Loucy (cell line): ENCODE measurements at regions not wholly inside any gene's neighbourhood (a gene's known extent, or its start where the extent isn't known, plus 50 kb on each side); places are given as distances from the start of the nearest gene placed in this dataset.

Source experiments
- H2AFZ ChIP-seq: fragments of 200-600 bp; sonication (generic); 2 replicates; pipeline ENCODE4 v1.6.0; 2016; ENCODE audit warnings: antibody characterized with exemption, mild to moderate bottlenecking, low read length, moderate library complexity
- H3F3A ChIP-seq: fragments of 200-600 bp; 2 replicates; pipeline ENCODE4 v1.6.0; 2016; ENCODE audit warnings: antibody characterized with exemption, low read depth, mild to moderate bottlenecking
- H3K27me3 ChIP-seq: fragments of 200-600 bp; sonication (generic); 2 replicates; pipeline ENCODE4 v1.6.1; 2014; ENCODE audit warnings: low read length, mild to moderate bottlenecking; ENCODE audit not compliant: insufficient read depth, poor library complexity, severe bottlenecking
- H3K36me3 ChIP-seq: fragments of 200-600 bp; sonication (generic); 2 replicates; pipeline ENCODE4 v1.6.1; 2016; ENCODE audit warnings: low read length; ENCODE audit not compliant: insufficient read depth
- H3K4me1 ChIP-seq: fragments of 200-600 bp; sonication (generic); 2 replicates; pipeline ENCODE4 v1.5.1; 2014; ENCODE audit warnings: low read length, mild to moderate bottlenecking; ENCODE audit not compliant: insufficient read depth, poor library complexity, severe bottlenecking
- H3K4me2 ChIP-seq: fragments of 200-600 bp; sonication (generic); 2 replicates; pipeline ENCODE4 v1.6.0; 2014; ENCODE audit warnings: antibody characterized with exemption, low read length, low read depth, mild to moderate bottlenecking; ENCODE audit not compliant: poor library complexity, severe bottlenecking
- H3K4me3 ChIP-seq: fragments of 200-600 bp; sonication (generic); 2 replicates; pipeline ENCODE4 v1.5.1; 2014; ENCODE audit warnings: low read length, mild to moderate bottlenecking, mixed read lengths; ENCODE audit not compliant: poor library complexity, severe bottlenecking
- H3K79me2 ChIP-seq: fragments of 200-600 bp; sonication (generic); 2 replicates; pipeline ENCODE4 v1.6.1; 2014; ENCODE audit warnings: low read length; ENCODE audit not compliant: insufficient read depth
- H3K9ac ChIP-seq: fragments of 200-600 bp; sonication (generic); 2 replicates; pipeline ENCODE4 v1.6.0; 2014; ENCODE audit warnings: mild to moderate bottlenecking, low read depth, low read length, moderate library complexity; ENCODE audit not compliant: poor library complexity, severe bottlenecking
- H3K9me2 ChIP-seq: fragments of 200-600 bp; sonication (generic); replicated peaks from 2 replicates; pipeline ENCODE4 v1.6.1; 2016; ENCODE audit warnings: low read depth, low read length, mixed read lengths
- H3K9me3 ChIP-seq: fragments of 200-600 bp; sonication (generic); 2 replicates; pipeline ENCODE4 v1.6.1; 2014; ENCODE audit warnings: mild to moderate bottlenecking, antibody characterized with exemption, low read length, low read depth; ENCODE audit not compliant: insufficient read depth
- H4K20me1 ChIP-seq: fragments of 200-600 bp; sonication (generic); 2 replicates; pipeline ENCODE4 v1.6.0; 2014; ENCODE audit warnings: antibody characterized with exemption, low read length, mild to moderate bottlenecking; ENCODE audit not compliant: insufficient read depth, poor library complexity, severe bottlenecking
- CTCF ChIP-seq: fragments of 200-600 bp; sonication (generic); conservative IDR thresholded peaks from 2 replicates; pipeline ENCODE4 v1.5.1; 2014; ENCODE audit warnings: mild to moderate bottlenecking, antibody characterized with exemption, low read length
- EZH2phosphoT487 ChIP-seq: fragments of 200-600 bp; IDR thresholded peaks from 2 replicates; pipeline ENCODE4 v1.6.1; 2018; ENCODE audit warnings: antibody characterized with exemption, mild to moderate bottlenecking, moderate library complexity, borderline replicate concordance

GRCh38 chr4:14816623-14817261 lies 185.5 kb upstream of the CPEB2 start:
- Histone ChIP-seq H4K20me1 (no peaks in the 10 kb centered on the region), H3K36me3 (no peaks in the 10 kb centered on the region), H3K4me1 (no peaks in the 10 kb centered on the region), H3K4me3 (no peak overlapping the region), H3K27me3 (no peaks in the 10 kb centered on the region), H3K9me3 (no peaks in the 10 kb centered on the region), H3K4me2 (no peak overlapping the region), H3K9ac (no peak overlapping the region), H2AFZ (no peak overlapping the region), H3K79me2 (no peaks in the 10 kb centered on the region), H3F3A (no peaks in the 10 kb centered on the region), H3K9me2 (no peaks in the 10 kb centered on the region)
- no peak for TF ChIP-seq EZH2phosphoT487

- Histone ChIP-seq H3K27me3 (no peaks in the 10 kb centered on the region), H3K36me3 (no peaks in the 10 kb centered on the region), H3K4me1 (no peaks in the 10 kb centered on the region), H3K9ac (no peak overlapping the region), H3K4me2 (no peak overlapping the region), H4K20me1 (no peaks in the 10 kb centered on the region), H3K9me2 (no peaks in the 10 kb centered on the region), H3K9me3 (no peaks in the 10 kb centered on the region), H3K4me3 (no peak overlapping the region), H3K79me2 (no peaks in the 10 kb centered on the region), H2AFZ (no peak overlapping the region), H3F3A (no peaks in the 10 kb centered on the region)
- no peak for TF ChIP-seq EZH2phosphoT487
- no peak for TF ChIP-seq CTCF
Measured at GRCh38 chr4:14824189-14824588, 178.1 kb upstream of the CPEB2 start.

- Histone ChIP-seq H3K4me3 (no peak overlapping the region), H3K9me3 (no peaks in the 10 kb centered on the region), H3K9me2 (no peaks in the 10 kb centered on the region), H3K4me2 (no peak overlapping the region), H4K20me1 (no peaks in the 10 kb centered on the region), H3K36me3 (no peaks in the 10 kb centered on the region), H3K4me1 (no peaks in the 10 kb centered on the region), H3K27me3 (no peaks in the 10 kb centered on the region), H3F3A (no peaks in the 10 kb centered on the region), H3K79me2 (no peaks in the 10 kb centered on the region), H3K9ac (no peak overlapping the region), H2AFZ (no peak overlapping the region)
- TF ChIP-seq CTCF (no peak), EZH2phosphoT487 (no peak)
Measured at GRCh38 chr4:14827111-14827510, 175.2 kb upstream of the CPEB2 start.

- no peaks in the 10 kb centered on the region for H3K4me1 ChIP-seq
- H3K4me2 ChIP-seq: no peak overlapping the region
- H3K9me3 ChIP-seq: no peaks in the 10 kb centered on the region
- H4K20me1 ChIP-seq: no peaks in the 10 kb centered on the region
- H3K36me3 ChIP-seq: no peaks in the 10 kb centered on the region
- TF ChIP-seq EZH2phosphoT487: no peak
- no peak for TF ChIP-seq CTCF
- no peak overlapping the region for H2AFZ ChIP-seq
- no peak overlapping the region for H3K4me3 ChIP-seq
- no peaks in the 10 kb centered on the region for H3K27me3 ChIP-seq
- H3K9ac ChIP-seq: no peak overlapping the region
- H3K9me2 ChIP-seq: no peaks in the 10 kb centered on the region
- no peaks in the 10 kb centered on the region for H3F3A ChIP-seq
- H3K79me2 ChIP-seq: no peaks in the 10 kb centered on the region
Measured at GRCh38 chr4:14829795-14830194, 172.5 kb upstream of the CPEB2 start.
